Tibial artery (tissue), 4 donors: ENCODE measurements at regions not wholly inside any gene's neighbourhood (a gene's known extent, or its start where the extent isn't known, plus 50 kb on each side); places are given as distances from the start of the nearest gene placed in this dataset.

ENCODE experiments used
- DNase-seq, 2 donors: peaks; one replicate each; pipeline ENCODE4 v3.0.0-alpha.2; 2019
- H3K27ac ChIP-seq, 2 donors: fragments of 200-600 bp; sonication (generic) in 1 of 2; 1 replicate in 1 of 2; 2 replicates in 1 of 2; pipeline ENCODE4 v1.5.1; 2018 to 2019; ENCODE audit warnings: mild to moderate bottlenecking in 1 of 2
- H3K27me3 ChIP-seq, 2 donors: fragments of 200-600 bp; sonication (generic) in 1 of 2; one replicate each; pipeline versions ENCODE4 v1.5.1 to v1.6.0; 2016 to 2019
- H3K36me3 ChIP-seq, 3 donors: fragments of 200-600 bp; sonication (generic) in 2 of 3; one replicate each; pipeline ENCODE4 v1.5.1; 2016 to 2019; ENCODE audit warnings: mild to moderate bottlenecking in 2 of 3
- H3K4me1 ChIP-seq, 4 donors: fragments of 200-600 bp; sonication (generic) in 2 of 4; 1 replicate in 3 of 4; 2 replicates in 1 of 4; pipeline ENCODE4 v1.5.1; 2016 to 2019
- H3K4me3 ChIP-seq, 2 donors: fragments of 200-600 bp; sonication (generic) in 1 of 2; 1 replicate in 1 of 2; 2 replicates in 1 of 2; pipeline ENCODE4 v1.5.1; 2018 to 2019; ENCODE audit warnings: mild to moderate bottlenecking in 2 of 2
- H3K9me3 ChIP-seq, 3 donors: fragments of 200-600 bp; sonication (generic) in 1 of 3; one replicate each; pipeline ENCODE4 v1.5.1; 2016 to 2019
- CTCF ChIP-seq, 2 experiments: fragments of 200-600 bp in 1 of 2; fragments of 450-650 bp in 1 of 2; IDR thresholded peaks; one replicate each; pipeline ENCODE4 v1.5.1; 2017 to 2019; ENCODE audit warnings: antibody characterized with exemption in 2 of 2, mild to moderate bottlenecking in 1 of 2, moderate library complexity in 1 of 2
- intact Hi-C: fragments of 100-400 bp; cut with DNase I; formaldehyde crosslinking; loops from one replicate; pipeline ENCODE4 v1.15.0; 2023; ENCODE audit warnings: low total_unique reads

GRCh38 chr4:111573386-111573785 is 571.9 kb upstream of the FAM241A start:
- no peak for DNase-seq
- no peak overlapping the region for H3K27ac ChIP-seq
- no peak overlapping the region for H3K4me3 ChIP-seq
- intact Hi-C loops: no loop called here
- H3K4me1 ChIP-seq: no peaks in the 10 kb centered on the region
- no peaks in the 10 kb centered on the region for H3K36me3 ChIP-seq
- no peaks in the 10 kb centered on the region for H3K27me3 ChIP-seq
- TF ChIP-seq CTCF (IDR thresholded peaks at IDR 0.05): no peak
- no peaks in the 10 kb centered on the region for H3K9me3 ChIP-seq

- no peak for TF ChIP-seq CTCF (IDR thresholded peaks at IDR 0.05)
- H3K9me3 ChIP-seq: peaks cover 0 to 9% (median 0%) of the 10 kb centered on the region in 3 donors
- intact Hi-C loops: no loop called here
- H3K27ac ChIP-seq: no peak overlapping the region
- DNase-seq: no peak
- H3K36me3 ChIP-seq: no peaks in the 10 kb centered on the region
- H3K4me3 ChIP-seq: no peak overlapping the region
- H3K27me3 ChIP-seq: no peaks in the 10 kb centered on the region
- no peaks in the 10 kb centered on the region for H3K4me1 ChIP-seq
These were observed 565.5 kb upstream of the FAM241A start for GRCh38 chr4:111579767-111580166.

GRCh38 chr4:111595456-111595855 is 549.8 kb upstream of the FAM241A start:
- intact Hi-C loops: no loop called here
- DNase-seq: no peak
- H3K27ac ChIP-seq: no peak overlapping the region

GRCh38 chr4:111596491-111596890 is 548.8 kb upstream of the FAM241A start:
- intact Hi-C loops: no loop called here
- H3K27me3 ChIP-seq: no peaks in the 10 kb centered on the region
- TF ChIP-seq CTCF (IDR thresholded peaks at IDR 0.05): no peak

More at GRCh38 chr4:111595456-111595855, 549.8 kb upstream of the FAM241A start:
- Histone ChIP-seq H3K4me3 (no peak overlapping the region), H3K4me1 (no peaks in the 10 kb centered on the region), H3K27me3 (no peaks in the 10 kb centered on the region), H3K9me3 (no peaks in the 10 kb centered on the region), H3K36me3 (no peaks in the 10 kb centered on the region)
- TF ChIP-seq CTCF (IDR thresholded peaks at IDR 0.05): no peak

GRCh38 chr4:111601671-111602070 is 543.6 kb upstream of the FAM241A start:
- Histone ChIP-seq H3K9me3 (no peaks in the 10 kb centered on the region), H3K36me3 (no peaks in the 10 kb centered on the region), H3K27ac (no peak overlapping the region), H3K27me3 (no peaks in the 10 kb centered on the region), H3K4me1 (no peaks in the 10 kb centered on the region), H3K4me3 (no peak overlapping the region)
- intact Hi-C loops: no loop called here
- DNase-seq: no peak
- TF ChIP-seq CTCF (IDR thresholded peaks at IDR 0.05): no peak

More at GRCh38 chr4:111596491-111596890, 548.8 kb upstream of the FAM241A start:
- no peak overlapping the region for H3K4me3 ChIP-seq
- H3K27ac ChIP-seq: no peak overlapping the region
- no peak for DNase-seq
- H3K4me1 ChIP-seq: no peaks in the 10 kb centered on the region
- H3K9me3 ChIP-seq: no peaks in the 10 kb centered on the region
- no peaks in the 10 kb centered on the region for H3K36me3 ChIP-seq

GRCh38 chr4:111602848-111603247 is 542.4 kb upstream of the FAM241A start:
- TF ChIP-seq CTCF (IDR thresholded peaks at IDR 0.05): no peak
- H3K27me3 ChIP-seq: no peaks in the 10 kb centered on the region
- no peak overlapping the region for H3K4me3 ChIP-seq
- no peaks in the 10 kb centered on the region for H3K4me1 ChIP-seq
- H3K9me3 ChIP-seq: no peaks in the 10 kb centered on the region
- intact Hi-C loops: no loop called here
- no peak for DNase-seq
- H3K27ac ChIP-seq: no peak overlapping the region
- no peaks in the 10 kb centered on the region for H3K36me3 ChIP-seq
